NCI-H345 treated with DMSO at 0.1 percent for 48 hours (cell line): ENCODE measurements at regions not wholly inside any gene's neighbourhood (a gene's known extent, or its start where the extent isn't known, plus 50 kb on each side); places are given as distances from the start of the nearest gene placed in this dataset.
"Not testable (repeated sequence)": the region's sequence is repeated elsewhere in the genome, so short reads cannot be mapped to it uniquely, and the experiment has no call there.

Experiments used
- DNase-seq: peaks from one replicate; lab custom pipeline; 2025; ENCODE audit not compliant: unreplicated experiment; lab: John Stamatoyannopoulos, UW

DNA sequence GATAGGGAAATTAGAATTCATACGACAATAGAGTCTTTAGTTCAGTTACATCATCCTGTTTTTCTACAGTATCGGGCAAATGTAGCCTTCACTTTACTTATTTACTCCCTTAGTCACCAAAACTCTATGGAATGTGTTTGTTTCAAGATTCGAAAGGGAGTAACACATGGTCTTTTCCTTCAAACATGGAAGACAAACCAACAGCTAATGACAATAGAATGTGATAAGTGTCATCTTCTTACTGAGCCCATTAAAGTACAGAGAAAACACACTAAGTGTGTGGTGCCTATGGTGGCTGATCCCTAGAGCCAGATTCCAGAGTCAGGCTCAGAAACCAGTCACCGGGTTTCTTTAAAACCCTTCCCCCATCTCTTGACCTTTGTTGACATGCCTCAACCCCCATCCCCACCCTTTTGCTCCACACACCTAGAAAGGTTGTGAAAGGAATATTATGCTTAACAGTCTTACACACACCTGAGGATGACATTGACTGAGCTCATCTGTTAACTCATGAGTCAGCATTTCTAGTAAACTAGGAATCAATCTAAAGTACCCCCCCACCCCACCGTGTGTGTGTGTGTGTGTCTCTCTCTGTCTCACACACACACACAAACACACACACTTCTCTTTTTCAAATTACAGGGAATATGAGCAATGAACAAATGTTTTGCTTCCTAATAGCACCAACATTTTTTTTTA is 549.6 kb upstream of the CCDC54 start:
- no peak for DNase-seq

DNA sequence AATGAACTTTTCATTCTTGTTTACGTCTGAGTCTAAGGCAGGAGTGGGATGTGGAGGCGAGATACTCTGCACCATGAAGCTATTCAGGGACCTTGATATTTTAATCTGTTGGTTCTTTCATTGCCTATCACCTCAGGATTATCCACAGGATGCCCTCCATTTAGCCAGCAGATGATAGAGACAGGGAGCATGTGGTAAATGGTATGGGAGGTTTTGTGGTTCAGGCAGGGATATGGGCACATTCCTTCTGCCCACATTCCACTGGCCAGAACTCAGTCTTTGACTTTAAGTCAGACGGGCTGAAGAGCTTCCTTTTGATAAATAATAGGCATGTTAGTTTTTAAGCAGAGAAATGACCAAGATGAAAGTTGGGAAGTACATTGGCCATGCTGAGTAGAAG is 548.0 kb upstream of the CCDC54 start:
- DNase-seq, result no peak

DNA sequence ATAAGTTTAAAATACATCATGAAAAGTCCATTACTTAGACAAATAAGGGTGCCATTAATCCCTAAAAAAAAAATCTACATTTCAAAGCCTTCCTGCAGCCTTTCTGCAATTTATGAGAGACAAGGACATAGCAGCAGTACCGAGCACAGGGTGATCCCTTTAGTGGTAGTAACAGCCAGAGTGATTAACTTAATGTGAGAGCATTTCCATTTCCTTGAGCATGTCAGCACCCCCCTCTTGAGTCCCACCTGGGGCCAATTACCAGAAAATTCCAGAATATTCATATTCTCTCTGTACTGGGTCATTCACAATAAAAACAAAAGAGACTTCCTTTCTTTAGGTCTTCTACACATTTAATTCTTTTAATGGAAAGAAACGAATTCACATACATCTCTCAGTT is 546.9 kb upstream of the CCDC54 start:
- DNase-seq, result no peak

DNA sequence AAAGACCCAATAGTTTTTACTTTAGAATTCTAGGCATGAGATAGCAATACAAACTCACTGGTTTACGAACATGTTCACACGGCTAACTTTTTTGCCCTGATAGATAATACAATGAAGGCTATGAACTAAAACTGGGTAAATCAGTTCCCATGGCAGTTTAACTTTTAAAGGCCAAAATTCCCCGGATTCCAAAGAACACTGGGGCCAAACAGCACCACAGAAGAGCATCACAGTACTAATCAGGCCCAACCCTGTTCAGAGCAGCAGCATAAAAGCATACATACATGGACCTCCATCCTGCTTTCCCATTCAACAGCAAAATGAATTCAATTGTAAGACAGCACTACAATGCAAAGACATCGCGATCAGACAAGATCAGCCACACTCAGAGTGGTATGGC is 540.3 kb upstream of the CCDC54 start:
- DNase-seq, result no peak

DNA sequence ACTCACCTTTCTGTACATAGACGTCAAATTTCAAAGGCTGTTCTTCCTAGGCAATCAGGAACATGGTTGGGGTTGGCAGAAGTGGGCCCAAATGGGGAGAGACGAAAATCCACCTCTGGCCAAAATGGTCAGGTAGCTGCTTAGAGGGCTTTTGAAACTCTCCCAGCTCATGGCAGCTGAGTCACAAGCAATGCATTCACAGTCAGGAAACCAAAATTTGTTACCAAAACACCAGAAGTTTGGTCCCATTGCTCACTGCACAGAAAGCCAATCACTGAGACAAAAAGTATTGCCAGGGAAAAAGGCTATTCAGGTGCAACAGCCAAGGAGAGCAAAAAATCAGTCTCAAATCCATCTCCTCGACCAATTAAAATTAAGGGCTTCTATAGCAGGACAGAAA is 539.6 kb upstream of the CCDC54 start:
- DNase-seq, result no peak

DNA sequence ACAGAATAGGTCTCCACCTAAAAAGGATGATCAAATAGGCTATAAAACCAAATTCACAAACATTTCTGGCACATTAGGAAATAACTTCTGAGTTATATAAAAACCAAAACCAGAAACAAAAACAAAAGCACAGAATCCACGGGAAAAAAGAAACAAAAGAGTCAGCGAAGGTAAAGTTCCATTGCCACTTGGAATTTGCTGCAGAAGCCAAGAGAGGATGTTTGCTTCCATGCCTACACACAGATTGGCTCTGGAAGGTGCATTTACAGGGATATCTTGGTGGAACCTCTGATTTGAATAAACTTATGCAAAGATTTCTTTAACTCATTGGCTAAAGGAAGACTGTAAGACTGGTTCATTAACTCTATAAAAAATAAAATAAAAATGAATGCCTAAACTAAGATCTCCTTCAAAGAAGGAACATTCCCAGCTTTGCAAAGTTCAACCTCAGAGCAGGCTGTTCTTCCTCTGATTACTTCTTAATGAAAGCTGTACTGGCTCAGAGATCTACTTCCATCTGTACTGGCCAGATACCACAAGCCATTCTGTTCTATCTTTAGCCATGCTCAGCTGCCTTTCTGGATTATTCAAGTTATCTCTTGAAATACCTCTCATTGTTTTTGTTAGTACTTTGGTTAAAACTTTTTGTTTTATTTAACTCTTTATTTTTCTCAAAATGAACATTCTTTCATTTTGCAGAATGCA is 537.5 kb upstream of the CCDC54 start:
- DNase-seq, result no peak

DNA sequence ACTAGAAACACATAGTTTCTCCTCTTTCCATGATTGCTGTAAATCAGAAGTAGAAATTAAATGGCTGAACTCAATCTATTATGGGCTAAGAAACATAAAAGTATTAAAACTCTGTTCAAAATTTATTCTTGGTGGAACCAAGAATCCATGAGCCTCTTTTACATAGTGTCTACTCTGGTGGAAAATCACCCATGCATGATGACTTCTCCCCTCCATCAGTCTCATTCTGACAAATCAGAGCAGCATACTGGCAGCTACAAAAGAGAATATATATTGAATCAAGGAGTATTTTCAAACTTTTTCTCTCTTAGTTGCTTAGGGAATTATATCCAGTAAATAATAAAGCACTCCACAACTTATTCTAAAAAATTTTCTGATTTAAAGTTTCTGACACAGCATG is 536.9 kb upstream of the CCDC54 start:
- DNase-seq, result no peak

DNA sequence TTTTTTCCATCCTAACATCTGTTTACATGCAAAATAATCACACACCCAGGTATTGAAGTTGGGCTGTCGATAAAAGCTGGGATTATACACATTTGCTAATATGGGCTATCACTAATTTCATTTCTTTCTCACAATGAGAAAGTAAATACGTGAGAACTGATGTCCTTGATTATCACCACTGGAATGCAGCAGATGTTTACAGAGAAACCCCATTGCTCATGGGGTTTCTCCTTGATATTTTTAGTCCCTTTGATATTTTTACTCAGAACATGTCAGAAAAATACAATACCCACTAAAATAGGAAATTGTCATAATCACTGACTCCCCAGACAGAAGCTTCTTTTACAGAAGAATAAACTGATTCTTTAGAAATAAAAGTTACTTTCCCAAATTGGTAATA is 535.1 kb upstream of the CCDC54 start:
- DNase-seq, result no peak

DNA sequence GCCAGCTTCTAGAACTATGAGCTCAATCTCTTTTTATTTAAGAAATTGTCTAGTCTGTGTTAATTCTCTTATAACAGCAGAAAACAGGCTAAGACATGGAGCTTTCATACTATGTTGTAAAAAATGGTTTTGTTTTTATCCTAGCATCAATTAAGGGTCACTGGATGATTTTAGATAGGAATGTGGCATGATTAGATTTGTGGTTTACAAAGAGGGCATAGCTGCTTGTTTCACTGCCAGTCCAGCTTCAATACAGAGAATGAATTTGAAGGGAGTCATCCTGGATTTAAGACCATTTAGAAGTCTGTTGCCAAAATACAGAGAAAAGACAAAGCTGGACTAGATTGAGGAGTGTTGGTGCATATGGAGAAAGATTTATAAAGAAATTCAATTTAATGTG is 532.6 kb upstream of the CCDC54 start:
- no peak for DNase-seq

DNA sequence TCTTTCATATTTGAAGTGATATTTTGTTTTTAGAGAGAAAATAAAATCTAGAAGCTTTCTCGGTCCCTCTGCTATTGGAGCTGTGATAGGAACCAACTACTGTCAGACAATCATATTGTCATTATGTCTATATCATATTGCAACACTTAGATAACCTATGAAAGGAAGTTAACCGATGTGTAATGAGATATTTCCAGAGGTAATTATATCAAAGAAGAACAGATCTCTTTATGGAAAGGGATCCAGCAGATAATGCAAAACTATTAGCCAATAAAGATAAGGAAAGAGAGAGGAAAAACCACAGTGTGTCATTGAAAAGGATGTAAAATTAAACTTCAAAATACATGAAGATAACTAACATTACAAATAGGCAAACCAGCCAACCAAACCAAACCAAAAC is 529.1 kb upstream of the CCDC54 start:
- DNase-seq, result no peak

DNA sequence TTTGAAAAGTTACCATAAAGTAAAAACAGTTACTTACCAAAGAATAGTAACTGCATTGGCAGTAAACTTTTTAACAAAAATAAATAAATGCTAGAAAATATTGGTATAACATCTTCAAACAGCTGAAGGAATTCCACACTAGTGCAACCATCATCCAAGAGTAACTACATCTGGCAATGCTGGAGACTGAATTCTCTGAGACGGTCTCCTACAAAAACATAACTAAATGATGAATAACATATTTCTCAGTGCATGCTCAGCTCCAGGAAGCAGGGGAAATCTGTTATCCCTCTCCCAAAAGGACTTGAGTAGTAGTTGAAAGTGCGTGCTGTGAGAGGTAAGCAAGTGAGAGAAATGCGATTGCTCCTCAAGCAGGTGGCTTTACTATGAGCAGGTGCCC is 526.8 kb upstream of the CCDC54 start:
- no peak for DNase-seq

DNA sequence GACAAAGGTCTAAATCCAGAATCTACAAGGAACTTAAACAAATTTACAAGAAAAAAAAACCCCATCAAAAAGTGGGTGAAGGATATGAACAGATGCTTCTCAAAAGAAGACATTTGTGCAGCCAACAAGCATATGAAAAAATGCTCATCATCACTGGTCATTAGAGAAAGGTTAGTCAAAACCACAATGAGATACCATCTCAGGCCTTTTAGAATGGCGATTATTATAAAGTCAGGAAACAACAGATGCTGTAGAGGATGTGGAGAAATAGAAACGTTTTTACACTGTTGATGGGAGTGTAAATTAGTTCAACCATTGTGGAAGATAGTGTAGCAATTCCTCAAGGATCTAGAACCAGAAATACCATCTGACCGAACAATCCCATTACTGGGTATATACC is 518.9 kb upstream of the CCDC54 start:
- DNase-seq, result not testable (repeated sequence)

DNA sequence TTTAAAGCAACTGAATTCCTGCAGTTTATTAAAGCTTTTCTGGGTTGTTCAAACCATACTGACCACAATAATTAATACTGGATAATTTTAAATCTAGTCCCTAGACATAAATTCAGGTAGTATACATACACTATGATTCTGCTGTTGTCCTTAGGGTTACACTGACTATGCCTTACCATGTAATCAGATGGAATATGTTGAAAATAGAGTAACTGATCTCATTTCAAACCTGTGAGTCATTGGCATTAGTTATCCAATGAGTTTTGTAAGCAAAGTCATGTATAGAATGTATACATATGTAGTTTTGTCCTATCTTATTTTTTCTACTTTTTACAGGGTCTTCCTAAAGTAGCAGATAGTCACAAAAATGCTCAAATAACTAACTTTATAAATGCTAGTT is 517.1 kb upstream of the CCDC54 start:
- no peak for DNase-seq

DNA sequence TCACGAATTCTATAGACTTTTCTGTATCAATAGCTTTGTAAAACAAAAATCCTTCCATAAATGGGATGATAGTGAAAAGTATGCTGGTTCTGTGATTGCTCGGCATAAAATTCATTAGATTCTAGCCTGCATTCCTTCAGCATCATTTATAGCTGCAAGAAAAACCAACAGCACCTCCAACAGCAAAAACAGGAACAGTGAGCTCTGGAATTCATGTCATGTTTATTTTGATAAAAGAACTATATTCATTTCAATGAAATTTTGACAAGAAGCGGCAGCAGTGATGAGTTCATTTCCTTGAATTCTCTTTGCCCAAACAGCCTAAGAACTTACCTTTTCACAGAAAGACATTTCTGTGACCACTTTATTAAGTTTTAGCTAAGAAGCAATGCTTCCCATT is 515.2 kb upstream of the CCDC54 start:
- no peak for DNase-seq

DNA sequence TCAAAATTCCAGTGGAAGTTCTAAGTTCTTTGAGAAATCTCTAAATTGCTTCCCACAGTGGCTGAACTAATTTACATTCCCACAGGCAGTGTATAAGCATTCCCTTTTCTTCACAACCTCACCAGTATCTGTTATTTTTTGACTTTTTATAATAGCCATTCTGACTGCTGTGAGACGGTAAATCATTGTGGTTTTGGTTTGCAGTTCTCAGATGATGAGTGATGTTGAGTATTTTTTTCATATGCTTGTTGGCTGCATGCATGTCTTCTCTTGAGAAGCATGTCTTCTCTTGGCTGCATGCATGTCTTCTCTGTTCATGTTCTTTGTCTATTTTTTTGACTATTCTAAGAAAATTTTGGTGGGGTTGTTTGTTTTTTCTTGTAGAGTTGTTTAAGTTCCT is 499.6 kb upstream of the CCDC54 start:
- DNase-seq, result no peak

DNA sequence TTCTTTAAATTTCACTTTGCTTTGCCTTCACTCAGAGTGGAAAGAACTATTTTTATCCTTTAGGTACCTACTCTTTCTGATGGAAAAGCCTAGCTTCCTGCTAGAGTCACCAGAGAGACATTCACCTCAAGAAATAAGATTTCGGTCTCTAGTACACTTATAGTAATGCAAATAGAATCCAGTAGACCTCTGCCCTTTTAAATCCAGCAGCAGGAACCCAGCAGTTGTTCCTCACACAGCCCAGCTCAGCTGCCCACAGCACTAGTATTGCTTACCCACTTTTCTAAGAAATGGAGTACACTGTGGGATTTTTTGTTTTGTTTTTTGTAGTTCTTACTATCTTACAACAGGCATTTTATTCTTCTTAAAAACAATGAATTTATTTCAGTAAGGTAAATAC is 497.0 kb upstream of the CCDC54 start:
- DNase-seq, result no peak

DNA sequence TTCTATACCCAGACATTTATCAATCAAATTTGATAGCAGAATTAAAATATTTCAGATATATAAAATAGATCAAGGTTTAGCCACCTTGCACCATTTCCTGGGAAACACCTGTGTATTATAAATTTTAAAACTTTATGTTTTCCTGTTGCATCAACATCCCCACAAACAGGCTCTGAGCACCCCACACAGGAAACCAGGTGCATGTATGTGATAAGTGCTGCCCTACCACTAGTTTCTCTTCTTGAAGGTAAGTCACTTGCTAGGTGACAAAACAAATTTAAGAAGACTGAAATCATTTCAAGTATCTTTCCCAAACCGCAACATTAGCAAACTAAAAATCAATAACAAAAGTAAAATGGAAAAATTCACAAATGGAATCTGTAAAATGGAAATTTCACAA is 496.1 kb upstream of the CCDC54 start:
- no peak for DNase-seq

DNA sequence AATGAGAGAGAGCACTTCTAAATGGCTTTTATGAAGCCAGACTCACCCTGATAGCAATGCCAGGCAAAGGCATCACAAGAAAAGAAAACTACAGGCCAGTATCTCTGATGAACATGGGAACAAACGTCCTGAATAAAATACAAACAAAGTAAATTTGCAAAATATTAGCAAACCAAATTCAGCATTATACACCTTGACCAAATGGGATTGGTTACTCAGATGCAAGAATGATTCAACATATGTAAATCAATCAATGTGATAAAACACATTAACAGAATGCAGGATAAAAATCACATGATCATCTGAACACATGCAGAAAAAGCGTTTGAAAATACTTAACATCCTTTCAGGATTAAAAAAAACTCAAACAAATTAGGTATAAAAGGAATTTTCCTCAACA is 494.9 kb upstream of the CCDC54 start:
- no peak for DNase-seq

DNA sequence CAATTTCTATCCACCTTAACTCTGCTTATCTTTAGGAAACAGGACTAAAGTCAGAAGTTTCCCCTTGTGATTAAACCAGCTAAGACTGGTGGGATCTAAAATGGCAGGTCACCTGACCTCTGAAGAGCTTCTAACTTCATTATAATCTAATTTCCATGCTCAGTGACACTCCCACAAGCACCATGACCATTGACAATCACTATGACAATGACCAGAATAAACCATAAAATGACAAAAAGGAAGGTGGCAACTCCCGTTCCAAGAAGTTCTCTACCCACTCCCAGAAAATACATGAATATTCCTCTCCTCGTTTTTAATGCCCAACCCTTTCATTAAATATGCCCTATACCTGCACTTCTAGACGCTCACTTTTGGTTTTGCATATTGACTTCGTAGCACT is 471.2 kb upstream of the CCDC54 start:
- DNase-seq, result no peak

DNA sequence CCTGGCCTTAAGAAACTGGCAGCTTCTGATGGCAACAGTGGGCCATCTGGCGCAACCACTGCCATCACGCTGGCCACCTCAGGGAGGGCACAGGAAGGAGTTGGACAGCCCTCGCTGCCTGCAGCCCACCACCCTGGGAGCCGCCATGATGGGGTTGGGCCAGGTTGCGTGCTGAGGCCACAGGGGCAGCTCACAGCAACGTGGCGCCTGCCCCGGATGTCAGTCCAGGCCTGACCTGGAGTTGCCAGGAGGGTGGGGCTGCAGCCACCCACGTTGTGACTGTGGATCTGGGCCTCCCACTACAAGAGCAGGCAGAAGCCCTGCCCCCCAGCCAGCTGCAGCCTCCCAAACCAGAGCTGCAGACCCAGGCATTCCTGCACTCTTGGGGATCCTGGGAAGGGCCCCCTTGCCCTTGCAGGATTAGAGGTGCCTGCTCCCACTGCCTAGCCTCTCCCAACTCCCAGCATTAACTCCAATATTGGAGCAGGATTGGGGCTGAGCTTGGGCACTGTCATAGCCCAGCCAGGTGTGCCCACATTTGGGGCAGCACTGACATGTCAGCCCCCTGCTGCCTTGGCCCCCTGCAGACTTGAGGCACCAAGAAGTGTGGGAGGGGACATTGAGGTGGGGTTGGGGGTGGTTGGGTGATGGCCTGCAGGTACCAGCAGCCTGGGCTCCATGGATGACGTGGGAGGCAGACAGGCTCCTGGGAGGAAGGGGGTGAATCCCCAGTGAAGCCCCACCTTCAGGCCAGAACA is 468.9 kb upstream of the CCDC54 start:
- no peak for DNase-seq

DNA sequence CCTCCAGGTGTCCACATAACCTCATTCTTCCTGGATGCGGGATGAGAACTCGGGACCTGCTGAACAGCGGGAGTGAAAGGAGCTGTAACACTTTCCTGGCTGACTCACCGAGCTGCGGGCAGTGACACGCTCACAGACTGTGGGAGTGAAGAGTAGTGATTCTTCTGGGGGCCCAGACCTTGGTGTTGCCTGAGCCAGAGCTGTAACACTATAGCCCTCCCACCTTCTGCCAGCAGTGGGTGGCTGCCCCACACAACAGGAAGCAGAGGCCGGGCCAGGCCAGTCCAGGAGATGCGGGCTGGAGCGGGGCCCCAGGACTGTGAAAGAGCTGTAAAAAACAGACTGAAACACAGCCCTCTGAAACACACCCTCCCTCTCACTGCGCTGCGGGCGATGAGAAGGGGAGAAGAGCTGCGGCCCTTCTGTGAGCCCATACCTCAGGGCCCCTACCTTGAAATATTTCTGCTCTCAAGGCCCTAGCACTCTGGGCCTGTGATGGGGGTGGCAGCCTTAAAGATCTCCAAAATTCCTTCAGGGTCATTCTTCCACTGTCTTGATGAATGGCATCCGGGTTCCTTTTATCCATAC is 464.0 kb upstream of the CCDC54 start:
- no peak for DNase-seq

DNA sequence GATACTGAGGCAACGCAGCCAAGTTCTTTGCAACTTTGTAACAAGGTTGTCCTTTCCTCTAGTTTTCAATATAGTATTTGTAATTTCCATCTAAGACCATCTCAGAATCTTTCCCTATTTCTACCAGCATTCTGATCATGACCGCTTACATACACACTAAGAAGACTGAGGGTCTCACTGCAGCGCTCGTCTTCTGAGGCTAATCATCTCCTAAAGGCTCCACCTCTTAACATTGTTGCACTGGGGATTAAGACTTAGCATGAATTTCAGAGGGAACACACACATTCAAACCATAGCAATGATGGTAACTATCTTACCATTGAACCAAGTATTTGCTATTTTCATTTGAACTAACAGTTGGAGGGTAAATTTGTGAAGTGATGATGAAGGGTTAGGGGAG is 463.3 kb upstream of the CCDC54 start:
- no peak for DNase-seq
